Spinal cord (tissue), 9 donors: ENCODE measurements at regions not wholly inside any gene's neighbourhood (a gene's known extent, or its start where the extent isn't known, plus 50 kb on each side); places are given as distances from the start of the nearest gene placed in this dataset.

ENCODE experiments used
- DNase-seq, 6 donors: peaks; one replicate each; pipeline versions ENCODE4 v3.0.0 to v3.0.0-alpha.2; 2013 to 2015; ENCODE audit warnings: low spot score in 6 of 6, low read depth in 4 of 6
- H3K27ac ChIP-seq: one replicate; pipeline ENCODE4 v1.5.1; 2013; ENCODE audit warnings: low read depth, low read length, control low read depth
- H3K27me3 ChIP-seq: one replicate; pipeline ENCODE4 v1.6.1; 2013; ENCODE audit warnings: low read length; ENCODE audit not compliant: control insufficient read depth, insufficient read depth
- H3K36me3 ChIP-seq: one replicate; pipeline ENCODE4 v1.6.1; 2013; ENCODE audit warnings: low read length; ENCODE audit not compliant: control insufficient read depth, insufficient read depth
- H3K4me1 ChIP-seq: one replicate; pipeline ENCODE4 v1.6.1; 2013; ENCODE audit warnings: low read length; ENCODE audit not compliant: control insufficient read depth, insufficient read depth
- H3K4me3 ChIP-seq: one replicate; pipeline ENCODE4 v1.5.1; 2013; ENCODE audit warnings: low read depth, low read length, control low read depth
- H3K9me3 ChIP-seq: one replicate; pipeline ENCODE4 v1.6.1; 2013; ENCODE audit warnings: low read length; ENCODE audit not compliant: control insufficient read depth, insufficient read depth
- WGBS: methylation state at CpG from one replicate; pipeline ENCODE4 v1.1.5; 2013; ENCODE audit warnings: missing lambda C conversion rate; ENCODE audit not compliant: insufficient coverage; 5-methylcytosine and 5-hydroxymethylcytosine counted together
- donor health status: healthy.

- H3K27ac ChIP-seq, result no peak overlapping the region
- H3K27me3 ChIP-seq, result no peaks in the 10 kb centered on the region
- no peaks in the 10 kb centered on the region for H3K9me3 ChIP-seq
- H3K4me1 ChIP-seq, result no peaks in the 10 kb centered on the region
- no CpG with 5 or more reads among the region's 1 CpG for WGBS
- DNase-seq, result no peak
- H3K36me3 ChIP-seq, result no peaks in the 10 kb centered on the region
- no peak overlapping the region for H3K4me3 ChIP-seq
These were observed 101.5 kb upstream of the GALNT5 start for GRCh38 chr2:157155992-157156391.

- H3K4me3 ChIP-seq, result no peak overlapping the region
- no peaks in the 10 kb centered on the region for H3K9me3 ChIP-seq
- 100% methylated on average over 1 of the region's 1 CpG for WGBS
- no peak for DNase-seq
- H3K27ac ChIP-seq, result no peak overlapping the region
- H3K36me3 ChIP-seq, result no peaks in the 10 kb centered on the region
- H3K27me3 ChIP-seq, result no peaks in the 10 kb centered on the region
- H3K4me1 ChIP-seq, result no peaks in the 10 kb centered on the region
These were observed 99.4 kb upstream of the GALNT5 start for GRCh38 chr2:157158111-157158510.

GRCh38 chr2:157159221-157159934 is 98.1 kb upstream of the GALNT5 start:
- Histone ChIP-seq H3K4me3 (no peak overlapping the region), H3K27me3 (no peaks in the 10 kb centered on the region), H3K27ac (no peak overlapping the region), H3K9me3 (no peaks in the 10 kb centered on the region), H3K4me1 (no peaks in the 10 kb centered on the region), H3K36me3 (no peaks in the 10 kb centered on the region)
- DNase-seq, result no peak
- no CpG with 5 or more reads among the region's 5 CpGs for WGBS

GRCh38 chr2:157160111-157160510 is 97.4 kb upstream of the GALNT5 start:
- 49% methylated on average over 3 of the region's 3 CpGs for WGBS
- DNase-seq, result no peak
- no peak overlapping the region for H3K27ac ChIP-seq

GRCh38 chr2:157164370-157164769 is 93.1 kb upstream of the GALNT5 start:
- Histone ChIP-seq H3K27ac (no peak overlapping the region), H3K4me3 (no peak overlapping the region), H3K27me3 (no peaks in the 10 kb centered on the region), H3K36me3 (no peaks in the 10 kb centered on the region), H3K9me3 (peaks cover 3% of the 10 kb centered on the region), H3K4me1 (no peaks in the 10 kb centered on the region)
- WGBS, result 97% methylated on average over 5 of the region's 5 CpGs
- no peak for DNase-seq

More at GRCh38 chr2:157160111-157160510, 97.4 kb upstream of the GALNT5 start:
- Histone ChIP-seq H3K9me3 (peaks cover 3% of the 10 kb centered on the region), H3K4me3 (no peak overlapping the region), H3K27me3 (no peaks in the 10 kb centered on the region), H3K4me1 (no peaks in the 10 kb centered on the region), H3K36me3 (no peaks in the 10 kb centered on the region)

GRCh38 chr2:157164891-157165290 is 92.6 kb upstream of the GALNT5 start:
- Histone ChIP-seq H3K4me3 (no peak overlapping the region), H3K36me3 (no peaks in the 10 kb centered on the region), H3K27ac (no peak overlapping the region), H3K9me3 (peaks cover 3% of the 10 kb centered on the region), H3K4me1 (no peaks in the 10 kb centered on the region), H3K27me3 (no peaks in the 10 kb centered on the region)
- 92% methylated on average over 1 of the region's 1 CpG for WGBS
- DNase-seq, result no peak

- H3K9me3 ChIP-seq, result peaks cover 3% of the 10 kb centered on the region
- no peak overlapping the region for H3K27ac ChIP-seq
- H3K4me3 ChIP-seq, result no peak overlapping the region
- WGBS, result 81% methylated on average over 2 of the region's 3 CpGs
- no peak for DNase-seq
- no peaks in the 10 kb centered on the region for H3K36me3 ChIP-seq
- H3K27me3 ChIP-seq, result no peaks in the 10 kb centered on the region
- H3K4me1 ChIP-seq, result no peaks in the 10 kb centered on the region
These were observed 89.0 kb upstream of the GALNT5 start for GRCh38 chr2:157168501-157168900.

GRCh38 chr2:157169889-157170288 is 87.6 kb upstream of the GALNT5 start:
- Histone ChIP-seq H3K4me1 (no peaks in the 10 kb centered on the region), H3K4me3 (no peak overlapping the region), H3K27me3 (no peaks in the 10 kb centered on the region), H3K9me3 (peaks cover 3% of the 10 kb centered on the region), H3K36me3 (no peaks in the 10 kb centered on the region), H3K27ac (no peak overlapping the region)
- DNase-seq, result no peak
- 100% methylated on average over 2 of the region's 3 CpGs for WGBS

- no peak for DNase-seq
- no peak overlapping the region for H3K4me3 ChIP-seq
- no peaks in the 10 kb centered on the region for H3K27me3 ChIP-seq
- no peaks in the 10 kb centered on the region for H3K4me1 ChIP-seq
- H3K9me3 ChIP-seq, result no peaks in the 10 kb centered on the region
- H3K36me3 ChIP-seq, result no peaks in the 10 kb centered on the region
- WGBS, result no CpG with 5 or more reads among the region's 1 CpG
- no peak overlapping the region for H3K27ac ChIP-seq
These were observed 87.2 kb upstream of the GALNT5 start for GRCh38 chr2:157170299-157170698.

- Histone ChIP-seq H3K27me3 (no peaks in the 10 kb centered on the region), H3K4me3 (no peak overlapping the region), H3K36me3 (no peaks in the 10 kb centered on the region), H3K27ac (no peak overlapping the region), H3K9me3 (no peaks in the 10 kb centered on the region), H3K4me1 (no peaks in the 10 kb centered on the region)
- DNase-seq, result no peak
These were observed 85.3 kb upstream of the GALNT5 start for GRCh38 chr2:157172239-157172638.
